Gastroesophageal sphincter (tissue), 3 donors: ENCODE measurements at regions not wholly inside any gene's neighbourhood (a gene's known extent, or its start where the extent isn't known, plus 50 kb on each side); places are given as distances from the start of the nearest gene placed in this dataset.

Experiments used
- EP300 ChIP-seq: sonication (generic); formaldehyde crosslinking; IDR thresholded peaks from one replicate; pipeline ENCODE4 v1.6.1; 2017; ENCODE audit warnings: antibody characterized with exemption, mild to moderate bottlenecking
- POLR2A ChIP-seq, 2 donors: fragments of 450-650 bp; IDR thresholded peaks; one replicate each; pipeline ENCODE4 v1.6.1; 2017; ENCODE audit warnings: antibody characterized with exemption in 2 of 2, mild to moderate bottlenecking in 2 of 2, moderate library complexity in 1 of 2
- TF ChIP-seq, protein P1 (sequence below), 4 experiments: fragments of 200-600 bp in 2 of 4; fragments of 450-650 bp in 2 of 4; sonication (generic) in 1 of 4; IDR thresholded peaks; one replicate each; pipeline ENCODE4 v1.5.1; 2017 to 2019; ENCODE audit warnings: antibody characterized with exemption in 4 of 4, mild to moderate bottlenecking in 2 of 4, moderate library complexity in 2 of 4

- TF ChIP-seq, protein P1, sequence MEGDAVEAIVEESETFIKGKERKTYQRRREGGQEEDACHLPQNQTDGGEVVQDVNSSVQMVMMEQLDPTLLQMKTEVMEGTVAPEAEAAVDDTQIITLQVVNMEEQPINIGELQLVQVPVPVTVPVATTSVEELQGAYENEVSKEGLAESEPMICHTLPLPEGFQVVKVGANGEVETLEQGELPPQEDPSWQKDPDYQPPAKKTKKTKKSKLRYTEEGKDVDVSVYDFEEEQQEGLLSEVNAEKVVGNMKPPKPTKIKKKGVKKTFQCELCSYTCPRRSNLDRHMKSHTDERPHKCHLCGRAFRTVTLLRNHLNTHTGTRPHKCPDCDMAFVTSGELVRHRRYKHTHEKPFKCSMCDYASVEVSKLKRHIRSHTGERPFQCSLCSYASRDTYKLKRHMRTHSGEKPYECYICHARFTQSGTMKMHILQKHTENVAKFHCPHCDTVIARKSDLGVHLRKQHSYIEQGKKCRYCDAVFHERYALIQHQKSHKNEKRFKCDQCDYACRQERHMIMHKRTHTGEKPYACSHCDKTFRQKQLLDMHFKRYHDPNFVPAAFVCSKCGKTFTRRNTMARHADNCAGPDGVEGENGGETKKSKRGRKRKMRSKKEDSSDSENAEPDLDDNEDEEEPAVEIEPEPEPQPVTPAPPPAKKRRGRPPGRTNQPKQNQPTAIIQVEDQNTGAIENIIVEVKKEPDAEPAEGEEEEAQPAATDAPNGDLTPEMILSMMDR (IDR thresholded peaks at IDR 0.05): no peak
- no peak for TF ChIP-seq POLR2A (IDR thresholded peaks at IDR 0.05)
- TF ChIP-seq EP300: no peak
These were observed 506.7 kb upstream of the CNTNAP5 start for GRCh38 chr2:123518367-123518766.
